Esophagus squamous epithelium (tissue), 4 donors: ENCODE measurements at regions not wholly inside any gene's neighbourhood (a gene's known extent, or its start where the extent isn't known, plus 50 kb on each side); places are given as distances from the start of the nearest gene placed in this dataset.

Experiments
- POLR2A ChIP-seq, 4 donors: fragments of 450-650 bp; IDR thresholded peaks; one replicate each; pipeline ENCODE4 v1.6.1; 2017; ENCODE audit warnings: antibody characterized with exemption in 4 of 4, mild to moderate bottlenecking in 4 of 4, moderate library complexity in 3 of 4
- TF ChIP-seq, protein P1 (sequence below), 6 experiments: fragments of 450-650 bp in 4 of 6; fragments of 200-600 bp in 2 of 6; sonication (generic) in 2 of 6; IDR thresholded peaks; one replicate each; pipeline ENCODE4 v1.5.1; 2016 to 2019; ENCODE audit warnings: antibody characterized with exemption in 6 of 6, mild to moderate bottlenecking in 4 of 6, moderate library complexity in 4 of 6

DNA sequence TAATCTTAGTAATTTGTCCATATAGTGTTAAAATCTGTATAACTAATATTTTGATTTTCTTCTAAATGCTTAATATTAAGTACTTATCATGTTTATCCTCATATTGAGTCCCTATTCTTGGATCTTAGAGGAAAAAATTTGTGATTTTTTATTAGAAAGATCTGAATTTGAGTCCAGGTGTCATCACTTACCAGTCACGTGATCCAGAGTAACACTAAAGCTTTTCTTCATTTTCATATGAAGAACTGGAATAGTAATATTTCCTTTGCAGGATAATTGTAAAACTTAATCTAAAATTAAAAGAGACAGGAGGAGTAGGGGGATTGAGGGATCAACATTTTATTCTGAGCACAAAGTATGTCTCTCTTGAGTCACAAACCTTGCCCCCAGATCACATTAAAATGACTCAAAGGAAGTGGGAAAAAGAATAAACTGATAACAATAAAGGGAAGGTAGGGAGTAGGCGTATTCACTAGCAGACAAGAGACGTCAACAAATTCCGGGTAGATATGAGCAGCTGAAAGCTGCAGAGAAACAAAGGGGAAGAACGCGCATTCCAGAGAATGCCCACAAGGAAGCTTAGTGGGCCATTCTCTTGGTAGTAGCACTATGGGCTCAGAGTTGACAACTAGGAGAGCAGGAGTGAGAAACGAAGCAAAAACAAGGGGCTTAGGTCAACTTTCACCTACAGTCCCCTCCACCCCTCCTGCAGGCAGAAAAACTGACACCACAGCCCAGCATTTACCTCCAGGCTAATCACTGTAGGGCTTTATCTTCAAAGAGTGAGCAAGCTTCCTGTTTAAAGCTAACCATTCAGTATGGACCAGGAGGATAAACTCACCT is 123.1 kb downstream of the SPRY2 start:
- TF ChIP-seq, protein P1, sequence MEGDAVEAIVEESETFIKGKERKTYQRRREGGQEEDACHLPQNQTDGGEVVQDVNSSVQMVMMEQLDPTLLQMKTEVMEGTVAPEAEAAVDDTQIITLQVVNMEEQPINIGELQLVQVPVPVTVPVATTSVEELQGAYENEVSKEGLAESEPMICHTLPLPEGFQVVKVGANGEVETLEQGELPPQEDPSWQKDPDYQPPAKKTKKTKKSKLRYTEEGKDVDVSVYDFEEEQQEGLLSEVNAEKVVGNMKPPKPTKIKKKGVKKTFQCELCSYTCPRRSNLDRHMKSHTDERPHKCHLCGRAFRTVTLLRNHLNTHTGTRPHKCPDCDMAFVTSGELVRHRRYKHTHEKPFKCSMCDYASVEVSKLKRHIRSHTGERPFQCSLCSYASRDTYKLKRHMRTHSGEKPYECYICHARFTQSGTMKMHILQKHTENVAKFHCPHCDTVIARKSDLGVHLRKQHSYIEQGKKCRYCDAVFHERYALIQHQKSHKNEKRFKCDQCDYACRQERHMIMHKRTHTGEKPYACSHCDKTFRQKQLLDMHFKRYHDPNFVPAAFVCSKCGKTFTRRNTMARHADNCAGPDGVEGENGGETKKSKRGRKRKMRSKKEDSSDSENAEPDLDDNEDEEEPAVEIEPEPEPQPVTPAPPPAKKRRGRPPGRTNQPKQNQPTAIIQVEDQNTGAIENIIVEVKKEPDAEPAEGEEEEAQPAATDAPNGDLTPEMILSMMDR (IDR thresholded peaks at IDR 0.05) = no peak
- no peak for TF ChIP-seq POLR2A (IDR thresholded peaks at IDR 0.05)
